CD4-positive, alpha-beta T cell treated with Interleukin-10 for 1 hour (primary cell): ENCODE measurements at regions not wholly inside any gene's neighbourhood (a gene's known extent, or its start where the extent isn't known, plus 50 kb on each side); places are given as distances from the start of the nearest gene placed in this dataset.

Experiments used
- DNase-seq: peaks from one replicate; pipeline ENCODE4 v3.0.0-alpha.2; 2020

DNA sequence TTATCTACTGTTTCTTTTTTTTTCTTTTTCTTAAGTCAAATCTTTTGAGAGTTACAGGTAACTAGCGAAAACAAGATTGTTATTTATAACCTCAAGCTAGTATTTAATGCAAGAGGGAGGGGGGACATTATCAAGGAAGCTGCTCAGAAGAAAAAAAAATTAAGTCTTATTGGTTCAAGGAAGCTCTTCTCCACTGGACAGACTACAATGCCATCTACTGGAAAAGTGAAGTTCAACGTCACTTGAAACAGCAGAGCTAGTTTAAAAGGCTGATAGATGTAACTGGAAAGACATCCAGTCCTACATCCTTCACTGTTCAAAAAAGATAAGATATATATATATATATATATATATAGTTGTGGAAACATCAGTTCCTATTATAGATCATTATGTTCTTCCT is 418.0 kb upstream of the PSMD7 start:
- DNase-seq: no peak

- DNase-seq: no peak
These were observed 419.5 kb upstream of the PSMD7 start for GRCh38 chr16:73877150-73877549.

- no peak for DNase-seq
These were observed 420.5 kb upstream of the PSMD7 start for GRCh38 chr16:73875996-73876690.

GRCh38 chr16:73874324-73874723 is 422.3 kb upstream of the PSMD7 start:
- DNase-seq: no peak

- no peak for DNase-seq
These were observed 423.0 kb upstream of the PSMD7 start for GRCh38 chr16:73873643-73874042.

GRCh38 chr16:73872856-73873255 is 423.8 kb upstream of the PSMD7 start:
- no peak for DNase-seq

DNA sequence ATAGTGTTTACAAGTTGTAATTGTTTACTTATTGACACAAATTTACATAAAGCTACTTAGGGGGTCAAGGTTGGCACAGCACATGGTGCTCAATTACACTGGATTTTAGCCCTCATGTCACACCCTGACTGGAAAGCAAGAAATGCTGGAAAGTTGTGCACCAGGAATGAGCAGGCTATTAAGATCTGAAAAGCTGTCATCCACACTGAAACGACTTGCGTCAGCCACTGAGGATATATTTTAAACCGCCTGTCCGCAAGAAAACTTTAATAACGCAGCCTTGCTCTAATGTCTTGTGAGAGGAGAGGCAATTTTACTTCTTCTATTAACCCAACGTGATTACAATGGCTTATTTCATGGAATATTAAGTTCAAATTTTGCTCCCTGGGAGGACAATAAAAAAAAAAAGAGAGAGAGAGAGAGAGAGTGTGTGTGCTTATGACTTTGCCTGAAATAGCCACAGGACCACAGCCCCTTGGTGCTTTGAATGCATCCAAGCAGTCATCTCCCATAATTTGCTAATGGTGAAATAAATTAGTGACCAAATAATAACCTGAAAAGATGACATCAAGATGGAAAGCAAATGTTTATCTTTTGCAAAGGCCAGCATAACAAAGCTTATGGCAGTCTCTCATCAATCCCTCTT is 425.4 kb upstream of the PSMD7 start:
- no peak for DNase-seq

- DNase-seq: no peak
These were observed 427.5 kb upstream of the PSMD7 start for GRCh38 chr16:73869126-73869525.

GRCh38 chr16:73864868-73865267 is 431.7 kb upstream of the PSMD7 start:
- no peak for DNase-seq

DNA sequence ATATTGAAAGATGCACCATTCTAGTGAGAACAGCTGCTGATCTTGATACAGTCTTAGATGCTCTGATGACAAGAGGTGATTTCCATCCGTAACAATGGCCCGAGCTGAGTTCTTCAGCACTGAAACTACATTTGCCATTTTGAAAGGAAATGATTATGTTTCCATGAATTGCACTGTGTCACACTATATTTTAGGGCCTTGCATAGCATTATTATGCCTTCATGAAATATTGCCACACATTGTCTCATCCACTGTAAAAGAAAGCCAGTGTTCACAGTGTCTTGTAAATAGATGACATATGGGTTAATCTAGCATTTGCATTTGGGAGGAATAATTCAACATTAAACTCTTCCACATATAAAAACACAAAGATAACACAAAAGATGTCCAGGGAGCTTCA is 438.3 kb upstream of the PSMD7 start:
- no peak for DNase-seq

GRCh38 chr16:73853968-73854367 is 442.6 kb upstream of the PSMD7 start:
- no peak for DNase-seq

DNA sequence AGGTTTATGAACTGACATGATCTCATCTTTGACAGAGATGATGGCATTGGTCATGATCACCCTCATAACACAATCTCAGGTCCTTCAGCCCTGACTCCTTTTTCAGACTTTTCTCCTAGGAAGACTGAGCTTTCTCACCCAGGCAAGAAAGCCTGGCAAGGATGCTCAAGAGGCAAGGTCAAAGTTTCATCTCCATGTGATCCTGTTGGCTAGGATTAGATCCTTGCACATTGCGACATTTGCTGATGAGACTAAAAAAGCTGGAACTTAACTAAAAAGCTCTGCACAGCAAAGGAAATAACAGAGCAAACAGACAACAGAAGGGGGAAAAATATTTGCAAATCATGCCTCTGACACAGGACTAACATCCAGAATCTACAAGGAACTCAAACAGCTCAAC is 444.1 kb upstream of the PSMD7 start:
- DNase-seq: no peak

- DNase-seq: no peak
These were observed 447.6 kb upstream of the PSMD7 start for GRCh38 chr16:73848993-73849392.

DNA sequence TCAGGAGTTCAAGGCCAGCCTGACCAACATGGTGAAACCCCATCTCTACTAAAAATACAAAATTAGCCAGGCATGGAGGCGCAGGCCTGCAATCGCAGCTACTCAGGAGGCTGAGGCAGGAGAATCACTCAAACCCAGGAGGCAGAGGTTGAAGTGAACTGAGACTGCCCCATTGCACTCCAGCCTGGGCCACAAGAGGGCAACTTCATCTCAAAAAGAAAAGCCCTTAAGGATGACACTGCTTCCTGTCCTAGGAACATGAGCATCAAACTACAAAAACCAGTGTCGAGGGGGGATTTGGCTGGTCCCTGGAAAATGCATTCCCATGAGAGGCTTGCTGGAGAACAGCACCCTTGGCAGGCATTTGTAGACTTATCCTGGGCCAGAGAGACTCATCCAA is 449.5 kb upstream of the PSMD7 start:
- DNase-seq: no peak

- DNase-seq: no peak
These were observed 450.3 kb upstream of the PSMD7 start for GRCh38 chr16:73846356-73846755.

- no peak for DNase-seq
These were observed 450.6 kb upstream of the PSMD7 start for GRCh38 chr16:73846007-73846330.

DNA sequence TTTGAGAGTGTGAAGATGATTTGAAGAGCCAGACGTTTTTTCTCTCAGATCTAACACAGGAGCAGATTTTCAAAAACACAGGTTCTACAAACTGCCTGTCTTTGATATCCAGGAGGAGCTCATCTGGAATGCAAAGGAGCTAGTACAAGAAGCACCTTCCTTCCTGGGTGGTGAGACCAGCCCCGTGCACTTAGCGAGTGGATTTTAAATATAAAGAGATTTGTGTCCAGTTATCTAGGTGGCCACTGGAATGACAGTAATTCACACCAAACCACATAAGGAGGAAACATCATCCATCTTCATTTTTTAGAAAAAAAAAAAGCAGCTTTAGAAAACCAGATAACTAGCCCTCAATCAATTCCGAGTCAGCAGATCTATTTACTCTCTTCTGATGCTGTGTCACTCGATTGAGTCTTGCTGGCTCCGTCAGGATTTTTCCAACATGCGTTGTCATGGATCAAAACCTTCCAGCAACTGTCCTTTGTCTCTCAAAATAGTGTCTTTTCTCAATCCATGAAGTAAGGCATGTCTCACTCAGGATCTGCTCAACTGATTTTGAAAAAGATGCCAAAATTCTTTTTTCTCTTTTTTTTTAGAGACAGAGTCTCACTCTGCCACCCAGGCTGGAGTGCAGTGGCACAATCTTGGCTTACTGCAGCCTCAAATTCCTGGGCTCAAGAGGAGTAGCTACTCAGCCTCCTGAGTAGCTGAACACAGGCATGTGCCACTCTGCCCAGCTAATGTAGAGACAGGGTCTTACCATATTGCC is 451.2 kb upstream of the PSMD7 start:
- no peak for DNase-seq

GRCh38 chr16:73840728-73841127 is 455.9 kb upstream of the PSMD7 start:
- no peak for DNase-seq

DNA sequence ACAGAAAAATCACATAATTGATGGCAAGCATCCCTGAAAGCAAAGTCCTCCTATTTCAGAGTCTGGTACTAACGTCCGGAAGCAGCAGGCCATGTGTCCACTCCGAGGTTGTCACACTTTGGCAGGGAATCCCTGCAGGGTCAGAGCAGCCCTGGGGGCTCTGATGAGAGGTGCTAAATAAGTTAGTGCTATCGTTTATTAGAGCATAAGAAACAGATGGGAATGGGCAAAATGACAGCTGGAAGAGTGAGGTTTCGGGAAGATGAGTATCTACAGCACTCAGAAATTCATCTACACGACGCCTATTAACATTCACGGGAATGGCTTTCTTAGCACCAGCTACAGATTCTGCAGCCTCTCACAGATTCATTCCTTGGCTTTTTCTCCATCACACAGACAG is 465.4 kb upstream of the PSMD7 start:
- no peak for DNase-seq

DNA sequence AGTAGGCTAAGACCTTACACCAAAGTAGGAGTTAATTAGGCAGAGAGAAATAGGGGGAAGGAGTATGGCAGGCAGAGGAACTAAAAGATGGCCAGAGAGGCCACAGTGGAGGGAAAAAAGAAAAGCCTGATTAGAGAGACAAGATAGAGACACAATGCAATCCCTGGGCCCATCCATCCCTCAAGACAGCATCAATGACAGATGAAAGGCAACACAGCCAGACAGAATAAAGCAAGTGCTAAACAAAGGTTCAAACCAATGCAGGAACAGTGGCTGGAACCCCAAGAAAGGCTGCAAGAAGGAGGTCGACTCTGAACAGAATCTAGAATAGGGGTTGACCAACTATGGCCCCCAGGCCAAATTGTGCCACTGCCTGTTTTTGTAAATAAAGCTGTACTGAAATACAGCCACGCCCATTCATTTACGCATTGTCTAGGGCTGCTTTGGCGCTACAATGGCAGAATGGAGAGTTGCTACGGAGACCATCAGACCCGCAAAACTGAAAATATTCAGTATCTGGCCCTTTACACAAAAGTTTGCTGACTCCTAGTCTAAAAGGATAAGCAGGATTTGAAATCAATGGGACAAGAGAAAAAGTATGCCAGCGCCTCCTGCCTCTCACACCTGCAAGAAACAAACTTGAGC is 473.3 kb upstream of the PSMD7 start:
- DNase-seq: no peak

- no peak for DNase-seq
These were observed 478.9 kb upstream of the PSMD7 start for GRCh38 chr16:73817526-73818324.

DNA sequence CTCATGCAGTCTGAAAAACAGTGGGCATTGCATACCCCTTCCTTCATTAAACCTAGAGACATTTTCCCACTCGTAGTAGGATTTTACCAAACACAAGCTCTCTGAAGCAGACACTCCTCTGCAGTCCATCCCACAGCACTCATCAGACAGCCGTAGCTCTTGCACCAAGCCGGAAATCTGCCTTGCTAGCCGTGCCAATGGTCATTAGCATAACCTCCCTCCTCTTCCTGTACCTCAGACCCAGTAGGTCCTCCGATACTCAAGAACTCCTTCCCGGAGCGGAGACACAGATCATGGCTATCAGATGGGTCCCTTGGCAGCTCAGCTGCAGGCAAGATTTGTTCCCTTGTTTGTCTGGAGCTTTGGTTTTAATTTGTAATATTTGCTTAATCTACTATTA is 483.1 kb upstream of the PSMD7 start:
- DNase-seq: no peak

DNA sequence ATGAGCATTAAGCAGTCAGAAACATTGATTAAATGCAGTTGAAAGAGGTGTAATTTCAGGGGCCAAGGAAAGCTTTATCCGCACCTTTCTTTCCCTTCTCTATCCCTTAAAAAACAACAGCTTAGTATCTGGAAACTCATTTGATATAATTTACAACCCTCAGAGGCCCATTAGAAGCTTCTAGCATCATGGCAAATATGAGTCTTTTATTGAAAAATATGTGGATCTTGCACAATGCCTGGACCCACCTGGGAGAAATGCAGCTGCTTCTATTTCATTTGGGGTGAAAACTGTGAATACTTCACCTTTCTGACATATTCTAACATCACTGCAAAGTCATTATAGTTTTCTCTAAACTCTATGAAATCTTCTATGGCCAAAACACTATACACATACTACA is 492.2 kb upstream of the PSMD7 start:
- no peak for DNase-seq
